ENCODE measurements at regions not wholly inside any gene's neighbourhood (a gene's known extent, or its start where the extent isn't known, plus 50 kb on each side); places are given as distances from the start of the nearest gene placed in this dataset.

DNA sequence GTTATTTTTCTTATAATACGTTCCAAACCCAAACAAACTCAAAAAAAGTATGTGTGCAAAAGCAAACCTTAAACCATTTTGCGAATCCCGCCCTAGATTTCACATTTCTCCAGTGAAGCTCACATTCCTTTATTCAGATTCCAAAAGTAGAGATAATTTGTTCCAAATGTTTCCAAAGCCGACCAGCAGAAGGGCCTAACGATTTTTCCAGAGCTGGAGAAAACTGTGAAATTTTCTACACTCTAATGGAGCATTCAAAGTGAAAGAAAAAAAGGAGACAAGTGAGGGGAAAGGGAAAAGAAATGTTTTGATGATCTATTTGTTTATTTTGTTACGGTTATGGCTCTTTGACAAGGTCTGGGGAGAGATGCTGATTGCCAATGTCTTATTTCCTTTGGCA, 286.5 kb upstream of the SLC14A2 start:
- Histone ChIP-seq H3K4me1 (peaks cover 6% of the 10 kb centered on the region), H3K36me3 (ENCODE audit: low read depth, missing control alignments) (no peaks in the 10 kb centered on the region), H3K9me3 (no peaks in the 10 kb centered on the region), H3K27me3 (no peaks in the 10 kb centered on the region), H3K4me3 (no peak overlapping the region), H3K27ac (peak overlapping the region in 1 of 2 donors; percentile 4)
- intact Hi-C loops (cut with DNase I; ENCODE audit: low total_unique reads): no loop called here
- WGBS, 2 donors: 52 to 59% methylated on average over 6 of the region's 6 CpGs
- no peak for DNase-seq
- TF ChIP-seq CTCF (IDR thresholded peaks at IDR 0.05): no peak

GRCh38 chr18:45329316-45329715, 286.0 kb upstream of the SLC14A2 start:
- H3K27me3 ChIP-seq: no peaks in the 10 kb centered on the region
- TF ChIP-seq CTCF (IDR thresholded peaks at IDR 0.05) (no peak), POLR2A (IDR thresholded peaks at IDR 0.05) (no peak)
- H3K9me3 ChIP-seq: no peaks in the 10 kb centered on the region
- H3K4me3 ChIP-seq: no peak overlapping the region
- H3K4me1 ChIP-seq: peaks cover 6% of the 10 kb centered on the region
- no peak overlapping the region for H3K27ac ChIP-seq
- intact Hi-C loops (cut with DNase I; ENCODE audit: low total_unique reads): no loop called here
- DNase-seq: no peak
- no peaks in the 10 kb centered on the region for H3K36me3 ChIP-seq (ENCODE audit: low read depth, missing control alignments)

DNA sequence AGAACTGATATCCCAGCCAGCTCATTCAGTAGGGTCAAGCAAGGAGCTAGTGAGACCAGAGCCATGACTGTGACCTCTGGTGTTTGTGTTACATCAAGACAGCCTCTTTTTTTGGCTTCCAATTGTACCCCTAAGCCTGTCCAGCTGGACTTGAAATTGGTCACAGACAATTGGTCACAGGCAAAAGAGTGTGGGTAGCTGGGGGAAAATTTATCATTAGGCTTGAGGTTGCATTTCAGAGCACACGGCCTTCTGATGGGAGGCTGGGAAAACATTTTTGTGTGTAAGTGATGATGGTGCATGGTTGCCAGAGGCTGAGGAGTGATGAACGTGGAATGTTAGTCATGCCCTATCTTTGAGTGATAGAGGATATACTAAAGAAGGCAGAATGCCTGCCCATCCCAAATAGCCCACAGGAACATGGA, 285.1 kb upstream of the SLC14A2 start:
- Histone ChIP-seq H3K27ac (no peak overlapping the region), H3K4me1 (no peaks in the 10 kb centered on the region), H3K4me3 (no peak overlapping the region), H3K36me3 (ENCODE audit: low read depth, missing control alignments) (no peaks in the 10 kb centered on the region), H3K9me3 (no peaks in the 10 kb centered on the region), H3K27me3 (no peaks in the 10 kb centered on the region)
- no peak for DNase-seq
- intact Hi-C loops (cut with DNase I; ENCODE audit: low total_unique reads): no loop called here
- no peak for TF ChIP-seq POLR2A (IDR thresholded peaks at IDR 0.05)
- TF ChIP-seq CTCF (IDR thresholded peaks at IDR 0.05): no peak
- WGBS, 2 donors: 59 to 66% methylated on average over 2 of the region's 2 CpGs

DNA sequence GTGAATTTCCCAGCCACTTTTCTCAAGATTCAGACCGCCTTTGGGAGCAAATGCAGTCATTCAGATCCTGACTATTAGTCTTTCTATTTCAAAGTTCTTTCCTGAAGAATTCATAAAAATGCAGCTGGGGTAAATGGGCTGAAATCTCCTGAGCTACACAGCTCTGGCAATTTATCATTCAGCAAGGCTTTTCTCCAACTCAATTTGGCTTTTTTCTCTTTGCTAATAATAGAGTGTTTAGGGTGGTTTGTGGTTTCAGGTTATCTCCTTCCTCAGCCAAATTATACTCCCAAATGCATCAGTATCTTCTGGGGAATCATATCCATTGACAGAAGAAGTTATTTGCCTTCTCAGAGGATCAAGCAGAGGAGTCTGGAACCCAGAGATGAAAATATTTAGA, 282.4 kb upstream of the SLC14A2 start:
- WGBS, 2 donors: 88 to 95% methylated on average over 1 of the region's 1 CpG
- no peaks in the 10 kb centered on the region for H3K9me3 ChIP-seq
- no peak for DNase-seq
- H3K4me1 ChIP-seq: no peaks in the 10 kb centered on the region
- no peak for TF ChIP-seq CTCF (IDR thresholded peaks at IDR 0.05)
- no peak for TF ChIP-seq POLR2A (IDR thresholded peaks at IDR 0.05)
- intact Hi-C loops (cut with DNase I; ENCODE audit: low total_unique reads): no loop called here
- no peak overlapping the region for H3K27ac ChIP-seq
- no peak overlapping the region for H3K4me3 ChIP-seq
- H3K36me3 ChIP-seq (ENCODE audit: low read depth, missing control alignments): no peaks in the 10 kb centered on the region
- no peaks in the 10 kb centered on the region for H3K27me3 ChIP-seq

- no peak overlapping the region for H3K4me3 ChIP-seq
- 83 to 96% methylated on average over 1 of the region's 1 CpG for WGBS, 2 donors
- no peak overlapping the region for H3K27ac ChIP-seq
- H3K9me3 ChIP-seq: no peaks in the 10 kb centered on the region
- no peaks in the 10 kb centered on the region for H3K36me3 ChIP-seq (ENCODE audit: low read depth, missing control alignments)
- no peaks in the 10 kb centered on the region for H3K4me1 ChIP-seq
- H3K27me3 ChIP-seq: no peaks in the 10 kb centered on the region
- TF ChIP-seq POLR2A (IDR thresholded peaks at IDR 0.05) (no peak), CTCF (IDR thresholded peaks at IDR 0.05) (no peak)
- intact Hi-C loops (cut with DNase I; ENCODE audit: low total_unique reads): no loop called here
- no peak for DNase-seq
Observed at GRCh38 chr18:45334191-45334590, 281.1 kb upstream of the SLC14A2 start.
